SK-N-SH (cell line): ENCODE measurements at regions not wholly inside any gene's neighbourhood (a gene's known extent, or its start where the extent isn't known, plus 50 kb on each side); places are given as distances from the start of the nearest gene placed in this dataset.
A peak's percentile ranks its signal among the peaks of the same experiment; 100 is the strongest.

Experiments used
- CTCF ChIA-PET: fragments of 300-600, 350-600 bp; formaldehyde crosslinking; extraction: SDS; loops from one replicate; lab custom pipeline; 2021; lab: Yijun Ruan, JAX
- POLR2A ChIA-PET: fragments of 350-600 bp; sonication (Branson Sonifier 250); formaldehyde crosslinking; extraction: SDS; loops from one replicate; lab custom pipeline; 2020; ENCODE audit warnings: antibody characterized with exemption, inconsistent platforms; lab: Yijun Ruan, JAX
- DNase-seq: peaks from one replicate; pipeline ENCODE4 v3.0.0; 2012
- H2AFZ ChIP-seq: fragments of 200-600 bp; sonication (generic); 2 replicates; pipeline ENCODE4 v1.8.1; 2016; ENCODE audit warnings: antibody characterized with exemption, mild to moderate bottlenecking, low read depth
- H3F3A ChIP-seq: fragments of 200-600 bp; sonication (generic); replicated peaks from 2 replicates; pipeline ENCODE3; 2016; ENCODE audit warnings: antibody characterized with exemption, mild to moderate bottlenecking; ENCODE audit not compliant: insufficient read depth
- H3K27ac ChIP-seq, 2 experiments: fragments of 200-500 bp in 1 of 2; fragments of 200-600 bp in 1 of 2; sonication (Bioruptor generic) in 1 of 2; sonication (generic), shearing (Covaris generic) in 1 of 2; 2 replicates each; pipeline versions ENCODE4 v1.5.1 to v1.6.1; 2014 to 2016; ENCODE audit warnings: low read depth in 2 of 2, inconsistent platforms in 1 of 2, low read length in 1 of 2, mild to moderate bottlenecking in 1 of 2, mixed read lengths in 1 of 2
- H3K27me3 ChIP-seq: fragments of 200-600 bp; sonication (generic), shearing (Covaris generic); 2 replicates; pipeline ENCODE4 v1.6.1; 2016; ENCODE audit warnings: mixed run types; ENCODE audit not compliant: insufficient read depth
- H3K36me3 ChIP-seq, 2 experiments: fragments of 200-500 bp in 1 of 2; fragments of 200-600 bp in 1 of 2; sonication (Bioruptor generic) in 1 of 2; sonication (generic) in 1 of 2; replicated peaks in 1 of 2; 2 replicates each; pipeline versions ENCODE3 to v1.5.1; 2014 to 2016; ENCODE audit warnings: low read length in 1 of 2, mild to moderate bottlenecking in 1 of 2; ENCODE audit not compliant: insufficient read depth in 2 of 2, control insufficient read depth in 1 of 2
- H3K4me1 ChIP-seq, 2 experiments: fragments of 200-500 bp in 1 of 2; fragments of 200-600 bp in 1 of 2; sonication (Bioruptor generic) in 1 of 2; sonication (generic), shearing (Covaris generic) in 1 of 2; 2 replicates each; pipeline versions ENCODE4 v1.5.1 to v1.6.1; 2014 to 2016; ENCODE audit warnings: low read depth in 1 of 2, low read length in 1 of 2, mixed run types in 1 of 2; ENCODE audit not compliant: insufficient read depth in 2 of 2, control insufficient read depth in 1 of 2
- H3K4me2 ChIP-seq: fragments of 200-600 bp; sonication (generic), shearing (Covaris generic); 2 replicates; pipeline ENCODE4 v1.6.1; 2017; ENCODE audit warnings: mixed run types
- H3K4me3 ChIP-seq, 2 experiments: fragments of 200-500 bp in 1 of 2; fragments of 200-600 bp in 1 of 2; sonication (Bioruptor generic) in 1 of 2; sonication (generic), shearing (Covaris generic) in 1 of 2; 2 replicates each; pipeline versions ENCODE4 v1.5.1 to v1.8.1; 2014 to 2016; ENCODE audit warnings: low read depth in 2 of 2, inconsistent platforms in 1 of 2, low read length in 1 of 2, mild to moderate bottlenecking in 1 of 2, mixed read lengths in 1 of 2, moderate library complexity in 1 of 2
- H3K79me2 ChIP-seq: fragments of 200-600 bp; sonication (generic); 2 replicates; pipeline ENCODE4 v1.8.1; 2017; ENCODE audit warnings: mild to moderate bottlenecking; ENCODE audit not compliant: insufficient read depth
- H3K9ac ChIP-seq: fragments of 200-600 bp; sonication (generic); 2 replicates; pipeline ENCODE4 v1.6.1; 2017; ENCODE audit warnings: mixed run types
- H3K9me2 ChIP-seq: fragments of 200-600 bp; sonication (generic); 2 replicates; pipeline ENCODE4 v1.6.1; 2017; ENCODE audit warnings: mixed run types
- H3K9me3 ChIP-seq: fragments of 200-600 bp; sonication (generic); 2 replicates; pipeline ENCODE4 v1.6.1; 2017; ENCODE audit warnings: mixed run types, mild to moderate bottlenecking, moderate library complexity
- H4K20me1 ChIP-seq: fragments of 200-600 bp; sonication (generic); 2 replicates; pipeline ENCODE4 v1.6.1; 2017; ENCODE audit warnings: mild to moderate bottlenecking, mixed run types; ENCODE audit not compliant: insufficient read depth
- ELF1 ChIP-seq: IDR thresholded peaks from 2 replicates; pipeline ENCODE4 v1.4.0; 2012
- FOSL2 ChIP-seq: IDR thresholded peaks from 2 replicates; pipeline ENCODE4 v1.4.0; 2012; ENCODE audit warnings: low read depth, mild to moderate bottlenecking, moderate library complexity, borderline replicate concordance
- FOXJ3 ChIP-seq: sonication (generic); formaldehyde crosslinking; IDR thresholded peaks from 2 replicates; pipeline ENCODE4 v1.5.1; 2020; ENCODE audit warnings: mild to moderate bottlenecking, missing genetic modification reagents
- GATA2 ChIP-seq: sonication (generic); formaldehyde crosslinking; IDR thresholded peaks from 2 replicates; pipeline ENCODE4 v1.5.0; 2020; ENCODE audit warnings: mild to moderate bottlenecking, missing genetic modification reagents
- JUND ChIP-seq: IDR thresholded peaks from 2 replicates; pipeline ENCODE4 v1.4.0; 2012
- MAX ChIP-seq: IDR thresholded peaks from 2 replicates; pipeline ENCODE4 v1.4.0; 2012; ENCODE audit warnings: low read depth
- MEF2A ChIP-seq: IDR thresholded peaks from 2 replicates; pipeline ENCODE4 v1.4.0; 2012; ENCODE audit warnings: low read depth, borderline replicate concordance
- MXI1 ChIP-seq: IDR thresholded peaks from 2 replicates; pipeline ENCODE4 v1.6.1; 2012; ENCODE audit warnings: mild to moderate bottlenecking, low read depth, low read length, improper control_type of control experiment
- NFIC ChIP-seq: IDR thresholded peaks from 2 replicates; pipeline ENCODE4 v1.4.0; 2012; ENCODE audit warnings: borderline replicate concordance
- PBX3 ChIP-seq: IDR thresholded peaks from 2 replicates; pipeline ENCODE4; 2012
- POLR2AphosphoS5 ChIP-seq: IDR thresholded peaks from 2 replicates; pipeline ENCODE4 v1.6.1; 2012; ENCODE audit warnings: low read depth, low read length
- RFX5 ChIP-seq: IDR thresholded peaks from 2 replicates; pipeline ENCODE4 v1.6.1; 2012; ENCODE audit warnings: mild to moderate bottlenecking, improper control_type of control experiment, low read length
- RXRA ChIP-seq: IDR thresholded peaks from 2 replicates; pipeline ENCODE4 v1.4.0; 2012; ENCODE audit warnings: low read depth, mild to moderate bottlenecking, borderline replicate concordance
- TCF12 ChIP-seq: IDR thresholded peaks from 2 replicates; pipeline ENCODE4 v1.4.0; 2012
- USF1 ChIP-seq: IDR thresholded peaks from 2 replicates; pipeline ENCODE4 v1.4.0; 2012; ENCODE audit warnings: low read depth, borderline replicate concordance
- USF2 ChIP-seq: fragments of 150-350 bp; IDR thresholded peaks from 2 replicates; pipeline ENCODE4 v1.6.1; 2017; ENCODE audit warnings: antibody characterized with exemption, low read length, low read depth, borderline replicate concordance
- YY1 ChIP-seq: IDR thresholded peaks from 2 replicates; pipeline ENCODE4 v1.4.0; 2012; ENCODE audit warnings: low read depth, mild to moderate bottlenecking
- ZBTB33 ChIP-seq: IDR thresholded peaks from 2 replicates; pipeline ENCODE4 v1.4.0; 2012; ENCODE audit warnings: low read depth, borderline replicate concordance
- WGBS: methylation state at CpG from one replicate; pipeline ENCODE4 v1.1.6; 2017; ENCODE audit warnings: low lambda C conversion rate; 5-methylcytosine and 5-hydroxymethylcytosine counted together

GRCh38 chr9:109910671-109911518, 130.9 kb downstream of the PALM2AKAP2 start:
- Histone ChIP-seq H3K79me2 (peaks cover 48% of the 10 kb centered on the region), H3K27me3 (no peaks in the 10 kb centered on the region)
- no peak for TF ChIP-seq RFX5
- no peak for TF ChIP-seq ZBTB33
- TF ChIP-seq GATA2 (CRISPR knock-in tag), result no peak
- TF ChIP-seq MAX, result peak; percentile 49; the same call in 1 of the 2 replicates
- 0 out of 2 replicates have a peak, but pooled peaks have one; percentile 22 for TF ChIP-seq POLR2AphosphoS5
- 0 out of 2 replicates have a peak, but pooled peaks have one; percentile 47 for TF ChIP-seq ELF1
- TF ChIP-seq NFIC, result 0 out of 2 replicates have a peak, but pooled peaks have one; percentile 4
- TF ChIP-seq MEF2A, result no peak
- peak; percentile 87 for TF ChIP-seq TCF12
- peak; percentile 67 for TF ChIP-seq JUND
- peak; percentile 68; the same call in 1 of the 2 replicates for TF ChIP-seq USF1
- TF ChIP-seq FOXJ3 (CRISPR knock-in tag), result no peak
- TF ChIP-seq USF2, result no peak
- TF ChIP-seq YY1, result no peak
- TF ChIP-seq RXRA, result no peak
- TF ChIP-seq PBX3, result peak; percentile 37; the same call in 1 of the 2 replicates
- TF ChIP-seq MXI1, result no peak
- peak; percentile 71 for TF ChIP-seq FOSL2
- TF ChIP-seq, all 33 proteins: peak for 9
- ChIA-PET POLR2A (no interaction called here), CTCF (interaction anchor here (0.9 to 3.5 kb wide), 3 partner anchors 7 to 147 kb away, joined by 3 to 28 read pairs (median 3); no protein-coding TSS in a partner anchor)
- H2AFZ ChIP-seq, result no peak overlapping the region
- peaks cover 33% of the 10 kb centered on the region for H3F3A ChIP-seq
- H3K4me2 ChIP-seq, result peak overlapping the region; percentile 55
- no peak for DNase-seq
- H3K27ac ChIP-seq, result peak overlapping the region; percentile 75 to 91; a peak in 3 of 4 replicates
- WGBS, result 57% methylated on average over 5 of the region's 5 CpGs
- H3K4me1 ChIP-seq, result peaks cover 2 to 39% of the 10 kb centered on the region in 2 experiments
- no peaks in the 10 kb centered on the region for H3K36me3 ChIP-seq
- H4K20me1 ChIP-seq, result no peaks in the 10 kb centered on the region
- no peaks in the 10 kb centered on the region for H3K9me2 ChIP-seq
- no peak overlapping the region for H3K4me3 ChIP-seq
- H3K9me3 ChIP-seq, result no peaks in the 10 kb centered on the region
- H3K9ac ChIP-seq, result peak overlapping the region; percentile 47; the same call in 1 of the 2 replicates
